HG03571 (cell line): ENCODE measurements at regions not wholly inside any gene's neighbourhood (a gene's known extent, or its start where the extent isn't known, plus 50 kb on each side); places are given as distances from the start of the nearest gene placed in this dataset.
A peak's percentile ranks its signal among the peaks of the same experiment; 100 is the strongest.

Experiments used
- ATAC-seq: cut with Tn5 transposase; IDR thresholded peaks from one replicate; pipeline ENCODE4 v1.9.1; 2021; ENCODE audit not compliant: unreplicated experiment

- ATAC-seq, result no peak
Observed at GRCh38 chr9:109912082-109912582, 132.1 kb downstream of the PALM2AKAP2 start.

- peak; percentile 30 for ATAC-seq
Observed at GRCh38 chr9:109912726-109913460, 132.9 kb downstream of the PALM2AKAP2 start.

GRCh38 chr9:109913461-109913810 lies 133.4 kb downstream of the PALM2AKAP2 start:
- no peak for ATAC-seq

GRCh38 chr9:109914280-109915027 lies 134.5 kb downstream of the PALM2AKAP2 start:
- ATAC-seq, result peak; percentile 65

- no peak for ATAC-seq
Observed at GRCh38 chr9:109916316-109916715, 136.3 kb downstream of the PALM2AKAP2 start.

GRCh38 chr9:109918339-109919163 lies 138.6 kb downstream of the PALM2AKAP2 start:
- ATAC-seq, result peak; percentile 62

- ATAC-seq, result no peak
Observed at GRCh38 chr9:109919736-109920408, 139.9 kb downstream of the PALM2AKAP2 start.

GRCh38 chr9:109922617-109923470 lies 142.8 kb downstream of the PALM2AKAP2 start:
- no peak for ATAC-seq

- no peak for ATAC-seq
Observed at GRCh38 chr9:109923471-109923760, 143.4 kb downstream of the PALM2AKAP2 start.

GRCh38 chr9:109923806-109924205 lies 143.8 kb downstream of the PALM2AKAP2 start:
- no peak for ATAC-seq

- no peak for ATAC-seq
Observed at GRCh38 chr9:109925799-109926198, 145.8 kb downstream of the PALM2AKAP2 start.

- no peak for ATAC-seq
Observed at GRCh38 chr9:109926421-109926869, 146.4 kb downstream of the PALM2AKAP2 start.

GRCh38 chr9:109931623-109932022 lies 151.6 kb downstream of the PALM2AKAP2 start:
- no peak for ATAC-seq

GRCh38 chr9:109934136-109934856 lies 154.3 kb downstream of the PALM2AKAP2 start:
- no peak for ATAC-seq

- no peak for ATAC-seq
Observed at GRCh38 chr9:109934857-109935215, 154.8 kb downstream of the PALM2AKAP2 start.

- peak; percentile 68 for ATAC-seq
Observed at GRCh38 chr9:109935406-109936087, 155.5 kb downstream of the PALM2AKAP2 start.

- no peak for ATAC-seq
Observed at GRCh38 chr9:109937861-109938453, 158.0 kb downstream of the PALM2AKAP2 start.

GRCh38 chr9:109939698-109940342 lies 159.8 kb downstream of the PALM2AKAP2 start:
- no peak for ATAC-seq
